H9 (cell line): ENCODE measurements at regions not wholly inside any gene's neighbourhood (a gene's known extent, or its start where the extent isn't known, plus 50 kb on each side); places are given as distances from the start of the nearest gene placed in this dataset.

Source experiments
- DNase-seq: peaks from one replicate; pipeline ENCODE4 v3.0.0-alpha.2; 2017
- H2AFZ ChIP-seq: one replicate; pipeline ENCODE4 v1.6.1; 2013; ENCODE audit warnings: mild to moderate bottlenecking, low read length, control low read depth, moderate library complexity
- H2AK5ac ChIP-seq: 2 replicates; pipeline ENCODE4 v1.6.1; 2013; ENCODE audit warnings: low read length, control low read depth, mixed read lengths; ENCODE audit not compliant: insufficient read length
- H2BK120ac ChIP-seq: one replicate; pipeline ENCODE4 v1.6.1; 2013; ENCODE audit warnings: low read depth, mild to moderate bottlenecking, low read length, control low read depth, inconsistent platforms; ENCODE audit not compliant: poor library complexity, severe bottlenecking
- H2BK12ac ChIP-seq: 2 replicates; pipeline ENCODE4 v1.6.1; 2013; ENCODE audit warnings: low read length, control low read depth, mixed read lengths, low read depth; ENCODE audit not compliant: insufficient read length
- H2BK15ac ChIP-seq: 2 replicates; pipeline ENCODE4 v1.6.1; 2013; ENCODE audit warnings: low read depth, low read length, control low read depth
- H2BK20ac ChIP-seq: one replicate; pipeline ENCODE4 v1.6.1; 2013; ENCODE audit warnings: low read depth, mild to moderate bottlenecking, low read length, control low read depth, inconsistent platforms; ENCODE audit not compliant: poor library complexity, severe bottlenecking
- H2BK5ac ChIP-seq: 2 replicates; pipeline ENCODE4 v1.6.1; 2013; ENCODE audit warnings: low read length, control low read depth, mixed read lengths; ENCODE audit not compliant: insufficient read length
- H3K14ac ChIP-seq: 2 replicates; pipeline ENCODE4 v1.6.1; 2013; ENCODE audit warnings: low read length, control low read depth; ENCODE audit not compliant: insufficient read depth
- H3K18ac ChIP-seq: 2 replicates; pipeline ENCODE4 v1.6.1; 2013; ENCODE audit warnings: low read depth, mild to moderate bottlenecking, mixed read lengths, low read length, control low read depth; ENCODE audit not compliant: insufficient read length
- H3K23ac ChIP-seq: 2 replicates; pipeline ENCODE4 v1.6.1; 2013; ENCODE audit warnings: low read length, control low read depth, mixed read lengths, low read depth; ENCODE audit not compliant: insufficient read length
- H3K23me2 ChIP-seq: 2 replicates; pipeline ENCODE4 v1.6.1; 2013; ENCODE audit warnings: low read depth, mild to moderate bottlenecking, mixed read lengths, low read length, control low read depth; ENCODE audit not compliant: insufficient read length, poor library complexity, severe bottlenecking
- H3K27ac ChIP-seq: 2 replicates; pipeline ENCODE4 v1.5.1; 2013; ENCODE audit warnings: low read length, control low read depth, mixed read lengths, low read depth; ENCODE audit not compliant: insufficient read length
- H3K27me3 ChIP-seq: 2 replicates; pipeline ENCODE4 v1.6.1; 2013; ENCODE audit warnings: low read length, control low read depth, inconsistent platforms; ENCODE audit not compliant: insufficient read depth
- H3K4ac ChIP-seq: 2 replicates; pipeline ENCODE4 v1.6.1; 2013; ENCODE audit warnings: low read depth, mild to moderate bottlenecking, control low read depth, inconsistent platforms, low read length, moderate library complexity
- H3K4me1 ChIP-seq: 2 replicates; pipeline ENCODE4 v1.6.1; 2013; ENCODE audit warnings: low read length, control low read depth, inconsistent platforms; ENCODE audit not compliant: insufficient read depth
- H3K4me2 ChIP-seq: 2 replicates; pipeline ENCODE4 v1.6.1; 2013; ENCODE audit warnings: low read length, control low read depth, mixed read lengths; ENCODE audit not compliant: insufficient read length, insufficient read depth
- H3K56ac ChIP-seq: 2 replicates; pipeline ENCODE4 v1.6.1; 2013; ENCODE audit warnings: low read depth, mild to moderate bottlenecking, mixed read lengths, low read length, control low read depth; ENCODE audit not compliant: insufficient read length
- H3K79me1 ChIP-seq: 2 replicates; pipeline ENCODE4 v1.6.1; 2013; ENCODE audit warnings: low read depth, mild to moderate bottlenecking, moderate library complexity, low read length, control low read depth, inconsistent platforms; ENCODE audit not compliant: insufficient read depth, poor library complexity, severe bottlenecking
- H3K79me2 ChIP-seq: 2 replicates; pipeline ENCODE4 v1.6.1; 2013; ENCODE audit warnings: low read length, control low read depth, inconsistent platforms; ENCODE audit not compliant: insufficient read depth
- H3K9ac ChIP-seq: 2 replicates; pipeline ENCODE4 v1.6.1; 2013; ENCODE audit warnings: low read length, control low read depth, mixed read lengths; ENCODE audit not compliant: insufficient read length; ENCODE audit errors: extremely low read depth
- H3K9me3 ChIP-seq: one replicate; pipeline ENCODE4 v1.6.1; 2013; ENCODE audit warnings: low read depth, low read length, inconsistent platforms; ENCODE audit not compliant: control insufficient read depth
- H3T11ph ChIP-seq: one replicate; pipeline ENCODE4 v1.6.1; 2013; ENCODE audit warnings: mild to moderate bottlenecking, low read length, control low read depth, inconsistent platforms
- H4K20me1 ChIP-seq: one replicate; pipeline ENCODE4 v1.6.1; 2013; ENCODE audit not compliant: control insufficient read depth, insufficient read length, insufficient read depth
- H4K5ac ChIP-seq: 2 replicates; pipeline ENCODE4 v1.6.1; 2013; ENCODE audit warnings: low read depth, mild to moderate bottlenecking, mixed read lengths, low read length, control low read depth; ENCODE audit not compliant: insufficient read length
- H4K8ac ChIP-seq: replicated peaks from 2 replicates; pipeline ENCODE4 v1.6.1; 2013; ENCODE audit warnings: low read length, control low read depth, mixed read lengths, low read depth; ENCODE audit not compliant: insufficient read length
- H4K91ac ChIP-seq: 2 replicates; pipeline ENCODE4 v1.6.1; 2013; ENCODE audit warnings: low read depth, mild to moderate bottlenecking, moderate library complexity, mixed read lengths, low read length, control low read depth; ENCODE audit not compliant: insufficient read length
- H3K27ac Mint-ChIP-seq, 3 experiments: 2 replicates in 2 of 3; 3 replicates in 1 of 3; pipeline ENCODE4 v1.8.0; 2020 to 2021; ENCODE audit warnings: mixed read lengths in 3 of 3, mild to moderate bottlenecking in 1 of 3, moderate library complexity in 1 of 3
- H3K27me3 Mint-ChIP-seq: 2 replicates; pipeline ENCODE4 v1.8.0; 2021; ENCODE audit warnings: low read depth, mild to moderate bottlenecking, moderate library complexity, mixed read lengths
- H3K36me3 Mint-ChIP-seq, 3 experiments: 2 replicates in 2 of 3; 3 replicates in 1 of 3; pipeline ENCODE4 v1.8.0; 2020 to 2021; ENCODE audit warnings: low read depth in 3 of 3, mixed read lengths in 3 of 3; ENCODE audit not compliant: insufficient read depth in 1 of 3
- H3K4me1 Mint-ChIP-seq, 2 experiments: 2 replicates each; pipeline ENCODE4 v1.8.0; 2020; ENCODE audit warnings: mixed read lengths in 2 of 2
- H3K4me3 Mint-ChIP-seq, 2 experiments: 2 replicates in 1 of 2; 3 replicates in 1 of 2; pipeline ENCODE4 v1.8.0; 2020 to 2021; ENCODE audit warnings: mild to moderate bottlenecking in 2 of 2, mixed read lengths in 2 of 2, moderate library complexity in 1 of 2
- H3K9me3 Mint-ChIP-seq, 2 experiments: 2 replicates in 1 of 2; 3 replicates in 1 of 2; pipeline ENCODE4 v1.8.0; 2020; ENCODE audit warnings: mild to moderate bottlenecking in 2 of 2, mixed read lengths in 2 of 2, moderate library complexity in 1 of 2
- WGBS: extraction: QIAGEN DNeasy Blood & Tissue Kit; methylation state at CpG from one replicate; pipeline ENCODE4 v1.1.7; 2013; ENCODE audit warnings: missing lambda C conversion rate, low lambda C conversion rate, mixed read lengths; ENCODE audit not compliant: insufficient read length; ENCODE audit errors: extremely low coverage; 5-methylcytosine and 5-hydroxymethylcytosine counted together
- TF ChIP-seq, protein P1 (sequence below): fragments of 200-600 bp; sonication (generic); conservative IDR thresholded peaks from 3 replicates; pipeline ENCODE4 v1.8.0; 2021; ENCODE audit warnings: antibody characterized with exemption, mild to moderate bottlenecking

GRCh38 chr18:14945286-14945685, 197.3 kb downstream of the ANKRD30B start:
- no peak overlapping the region for H3K56ac ChIP-seq
- no peak overlapping the region for H2BK5ac ChIP-seq
- H3K27ac Mint-ChIP-seq: no peak overlapping the region
- peaks cover 10 to 14% (median 14%) of the 10 kb centered on the region in 3 experiments; a peak in 6 of 7 replicates for H3K36me3 Mint-ChIP-seq
- DNase-seq: no peak
- no peak overlapping the region for H3K4ac ChIP-seq
- H3K79me1 ChIP-seq: no peaks in the 10 kb centered on the region
- no peaks in the 10 kb centered on the region for H3K27me3 ChIP-seq
- no peak overlapping the region for H3K14ac ChIP-seq
- no peak overlapping the region for H4K8ac ChIP-seq
- H3K4me1 ChIP-seq: no peaks in the 10 kb centered on the region
- H4K20me1 ChIP-seq: no peaks in the 10 kb centered on the region
- no peak overlapping the region for H3K4me3 Mint-ChIP-seq
- H3K27me3 Mint-ChIP-seq: no peaks in the 10 kb centered on the region; the same call in 1 of the 2 replicates
- no peak overlapping the region for H2BK20ac ChIP-seq
- no peak overlapping the region for H3K18ac ChIP-seq
- H2BK120ac ChIP-seq: no peak overlapping the region
- H3K4me1 Mint-ChIP-seq: no peaks in the 10 kb centered on the region
- no peaks in the 10 kb centered on the region for H3K79me2 ChIP-seq
- peaks cover 2% of the 10 kb centered on the region for H3K23me2 ChIP-seq
- TF ChIP-seq, protein P1, sequence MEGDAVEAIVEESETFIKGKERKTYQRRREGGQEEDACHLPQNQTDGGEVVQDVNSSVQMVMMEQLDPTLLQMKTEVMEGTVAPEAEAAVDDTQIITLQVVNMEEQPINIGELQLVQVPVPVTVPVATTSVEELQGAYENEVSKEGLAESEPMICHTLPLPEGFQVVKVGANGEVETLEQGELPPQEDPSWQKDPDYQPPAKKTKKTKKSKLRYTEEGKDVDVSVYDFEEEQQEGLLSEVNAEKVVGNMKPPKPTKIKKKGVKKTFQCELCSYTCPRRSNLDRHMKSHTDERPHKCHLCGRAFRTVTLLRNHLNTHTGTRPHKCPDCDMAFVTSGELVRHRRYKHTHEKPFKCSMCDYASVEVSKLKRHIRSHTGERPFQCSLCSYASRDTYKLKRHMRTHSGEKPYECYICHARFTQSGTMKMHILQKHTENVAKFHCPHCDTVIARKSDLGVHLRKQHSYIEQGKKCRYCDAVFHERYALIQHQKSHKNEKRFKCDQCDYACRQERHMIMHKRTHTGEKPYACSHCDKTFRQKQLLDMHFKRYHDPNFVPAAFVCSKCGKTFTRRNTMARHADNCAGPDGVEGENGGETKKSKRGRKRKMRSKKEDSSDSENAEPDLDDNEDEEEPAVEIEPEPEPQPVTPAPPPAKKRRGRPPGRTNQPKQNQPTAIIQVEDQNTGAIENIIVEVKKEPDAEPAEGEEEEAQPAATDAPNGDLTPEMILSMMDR: no peak
- no peak overlapping the region for H3K9ac ChIP-seq
- H4K5ac ChIP-seq: no peak overlapping the region
- no peak overlapping the region for H3T11ph ChIP-seq
- no peak overlapping the region for H3K4me2 ChIP-seq
- H3K9me3 Mint-ChIP-seq: peaks cover 93 to 96% of the 10 kb centered on the region in 2 experiments
- H4K91ac ChIP-seq: no peak overlapping the region
- no peak overlapping the region for H3K23ac ChIP-seq
- WGBS: no CpG with 5 or more reads among the region's 4 CpGs
- H2AK5ac ChIP-seq: no peak overlapping the region
- no peak overlapping the region for H2BK15ac ChIP-seq
- peaks cover 91% of the 10 kb centered on the region for H3K9me3 ChIP-seq
- no peak overlapping the region for H2AFZ ChIP-seq
- no peak overlapping the region for H2BK12ac ChIP-seq
- H3K27ac ChIP-seq: no peak overlapping the region
